ENCODE measurements at regions not wholly inside any gene's neighbourhood (a gene's known extent, or its start where the extent isn't known, plus 50 kb on each side); places are given as distances from the start of the nearest gene placed in this dataset.

- TF ChIP-seq CTCF (IDR thresholded peaks at IDR 0.05; ENCODE audit: insufficient read depth, low read length): no peak
- TF ChIP-seq POLR2AphosphoS5 (IDR thresholded peaks at IDR 0.05; ENCODE audit: low read depth): no peak
Observed at GRCh38 chr9:134509281-134509680, 132.3 kb upstream of the COL5A1 start.

Data from HL-60 (cell line).